Fibroblast of the conjunctiva (primary cell): ENCODE measurements at regions not wholly inside any gene's neighbourhood (a gene's known extent, or its start where the extent isn't known, plus 50 kb on each side); places are given as distances from the start of the nearest gene placed in this dataset.

Experiments
- DNase-seq: peaks from one replicate; pipeline ENCODE4 v3.0.0-alpha.2; 2010; ENCODE audit warnings: low read depth

- DNase-seq: no peak
These were observed 334.9 kb upstream of the DDX53 start for GRCh38 chrX:22664826-22665225.

- no peak for DNase-seq
These were observed 333.9 kb upstream of the DDX53 start for GRCh38 chrX:22665818-22666217.

GRCh38 chrX:22666441-22666840, 333.3 kb upstream of the DDX53 start:
- DNase-seq: peak; percentile 33

DNA sequence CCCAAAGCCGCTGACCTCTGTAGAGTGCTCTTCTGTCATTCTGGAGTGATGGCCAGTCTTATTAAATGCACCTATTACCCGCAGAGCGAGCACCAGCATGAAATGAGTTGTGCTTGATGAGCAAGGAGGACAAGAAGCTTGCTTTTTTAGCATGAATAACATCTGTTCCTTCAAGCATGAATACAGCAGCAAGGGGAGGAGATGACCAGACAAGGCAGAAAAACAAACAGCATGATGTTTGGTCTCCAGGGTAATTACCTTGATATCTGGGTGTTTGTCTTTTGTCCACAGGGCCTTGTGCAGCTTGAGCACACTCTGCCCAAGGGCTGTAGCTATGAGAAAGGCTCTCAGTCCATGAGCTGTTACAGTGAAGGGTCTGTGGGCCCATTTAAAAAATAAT, 324.8 kb upstream of the DDX53 start:
- DNase-seq: no peak

DNA sequence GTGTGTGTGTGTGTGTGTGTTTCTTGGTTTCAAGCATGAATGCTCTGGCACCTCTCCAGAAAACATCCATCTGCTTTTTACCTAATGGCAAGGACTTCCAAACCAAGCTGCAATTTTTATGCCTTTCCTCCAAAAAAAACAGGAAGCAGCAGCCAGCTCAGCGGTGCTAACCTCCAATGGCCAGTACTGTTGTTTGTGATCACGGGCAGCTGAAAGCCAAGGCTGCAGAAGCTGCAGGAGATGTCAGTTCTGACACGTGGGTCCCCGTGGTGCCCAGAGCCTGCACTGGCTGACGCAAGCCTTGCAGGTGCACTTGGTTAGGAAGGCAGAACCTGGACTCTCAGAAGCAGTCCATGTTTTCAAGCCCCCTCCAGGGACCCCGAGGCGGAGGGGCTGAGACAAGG, 313.6 kb upstream of the DDX53 start:
- DNase-seq: peak; percentile 72

- DNase-seq: no peak
These were observed 310.5 kb upstream of the DDX53 start for GRCh38 chrX:22689290-22689689.

GRCh38 chrX:22690116-22690515, 309.6 kb upstream of the DDX53 start:
- DNase-seq: peak; percentile 70

- no peak for DNase-seq
These were observed 307.7 kb upstream of the DDX53 start for GRCh38 chrX:22691966-22692565.

GRCh38 chrX:22698151-22698550, 301.6 kb upstream of the DDX53 start:
- DNase-seq: no peak

GRCh38 chrX:22699581-22700091, 300.1 kb upstream of the DDX53 start:
- peak; percentile 35 for DNase-seq

DNA sequence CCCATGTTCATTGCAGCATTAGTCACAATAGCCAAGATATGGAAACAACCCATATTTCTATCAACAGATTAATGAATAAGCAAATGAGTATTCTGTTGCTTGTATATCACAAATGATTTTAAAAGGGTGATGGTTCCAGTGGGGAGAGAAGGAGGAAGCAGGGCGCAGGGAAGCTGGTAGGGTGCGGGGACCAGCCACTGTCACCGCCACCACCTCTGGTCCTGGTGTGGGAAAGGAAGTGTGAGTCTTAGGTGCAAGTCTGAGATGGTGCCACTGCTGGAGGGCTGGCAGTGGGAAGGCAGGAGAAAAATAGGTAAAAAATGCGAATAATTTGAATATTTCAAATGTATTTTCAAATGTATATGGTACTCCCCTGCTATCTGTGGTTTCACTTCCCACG, 286.8 kb upstream of the DDX53 start:
- DNase-seq: no peak

DNA sequence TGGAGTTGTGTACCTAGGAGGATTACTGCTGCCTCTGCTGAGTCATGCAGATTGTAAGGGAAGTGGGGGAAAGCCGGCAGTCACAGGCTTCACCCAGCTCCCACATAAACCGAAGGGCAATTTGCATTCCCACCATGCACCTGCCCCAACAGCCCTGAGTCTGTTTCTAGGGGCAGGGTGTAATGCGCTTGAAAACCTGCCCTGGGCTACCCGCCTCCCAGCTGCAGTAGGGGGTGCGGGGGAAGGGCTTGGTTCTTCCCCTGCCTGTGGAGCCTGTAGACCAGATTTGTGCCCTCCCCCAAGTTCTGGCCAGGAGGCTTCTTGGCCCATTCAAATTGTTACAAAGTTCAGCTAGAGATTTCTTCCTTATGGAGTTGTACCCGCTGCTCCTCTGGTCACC, 269.2 kb upstream of the DDX53 start:
- DNase-seq: no peak

DNA sequence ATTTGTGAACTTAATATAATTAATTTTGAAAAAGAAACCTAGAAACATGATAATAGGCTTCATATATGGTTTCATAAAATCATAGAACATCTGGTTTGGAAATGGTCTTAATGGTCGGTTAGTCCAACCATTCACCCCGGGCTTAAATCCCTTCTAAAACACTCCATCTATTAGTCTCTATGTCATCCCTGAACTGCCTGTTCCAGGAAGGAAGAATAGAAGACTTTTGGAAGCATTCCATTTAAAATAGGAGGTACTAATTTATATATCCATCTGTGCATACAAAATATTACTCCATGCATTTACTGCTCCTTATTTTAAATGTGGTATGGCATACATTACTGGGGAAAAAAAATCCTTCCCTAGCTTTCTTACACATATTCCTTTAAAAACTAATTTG, 262.2 kb upstream of the DDX53 start:
- DNase-seq: no peak

- DNase-seq: no peak
These were observed 260.5 kb upstream of the DDX53 start for GRCh38 chrX:22739276-22739675.

DNA sequence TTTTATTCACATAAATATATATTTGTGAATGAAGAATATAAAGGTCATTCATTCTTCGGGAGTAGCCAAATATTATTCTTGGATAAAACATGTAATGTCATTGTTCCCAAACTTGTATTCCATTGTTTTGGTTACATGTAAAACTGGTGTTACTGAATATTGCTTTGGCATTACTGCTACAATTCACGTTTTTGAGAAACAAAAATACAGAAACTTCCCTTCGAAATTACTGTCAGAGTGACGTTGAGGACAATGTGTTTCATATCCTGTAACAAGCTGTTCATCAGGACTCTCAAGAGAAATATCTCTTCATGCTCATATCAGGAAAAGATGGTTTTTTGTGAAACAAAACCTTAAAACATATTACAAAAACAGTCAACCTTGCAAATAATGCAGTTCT, 258.9 kb upstream of the DDX53 start:
- no peak for DNase-seq

DNA sequence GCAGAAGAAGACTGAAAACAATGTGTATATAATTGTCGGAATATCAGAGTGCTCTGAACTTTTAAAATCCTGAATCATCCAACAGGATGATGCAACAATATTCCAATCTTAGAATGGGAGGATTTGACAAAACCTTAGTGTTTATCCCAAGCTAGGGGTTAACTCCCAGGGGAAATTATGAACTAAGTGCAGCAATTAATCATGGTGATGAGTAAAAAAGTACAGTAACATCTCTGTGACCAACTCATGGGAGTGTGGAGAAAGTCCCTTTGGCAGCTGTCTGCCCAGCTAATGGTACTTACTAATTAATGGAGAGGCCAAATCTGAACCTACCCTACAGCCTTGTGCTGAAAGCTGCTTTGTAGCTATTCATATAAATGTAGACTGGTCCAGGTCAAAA, 257.6 kb upstream of the DDX53 start:
- peak; percentile 53 for DNase-seq

- DNase-seq: peak; percentile 6
These were observed 253.7 kb upstream of the DDX53 start for GRCh38 chrX:22746081-22746480.

DNA sequence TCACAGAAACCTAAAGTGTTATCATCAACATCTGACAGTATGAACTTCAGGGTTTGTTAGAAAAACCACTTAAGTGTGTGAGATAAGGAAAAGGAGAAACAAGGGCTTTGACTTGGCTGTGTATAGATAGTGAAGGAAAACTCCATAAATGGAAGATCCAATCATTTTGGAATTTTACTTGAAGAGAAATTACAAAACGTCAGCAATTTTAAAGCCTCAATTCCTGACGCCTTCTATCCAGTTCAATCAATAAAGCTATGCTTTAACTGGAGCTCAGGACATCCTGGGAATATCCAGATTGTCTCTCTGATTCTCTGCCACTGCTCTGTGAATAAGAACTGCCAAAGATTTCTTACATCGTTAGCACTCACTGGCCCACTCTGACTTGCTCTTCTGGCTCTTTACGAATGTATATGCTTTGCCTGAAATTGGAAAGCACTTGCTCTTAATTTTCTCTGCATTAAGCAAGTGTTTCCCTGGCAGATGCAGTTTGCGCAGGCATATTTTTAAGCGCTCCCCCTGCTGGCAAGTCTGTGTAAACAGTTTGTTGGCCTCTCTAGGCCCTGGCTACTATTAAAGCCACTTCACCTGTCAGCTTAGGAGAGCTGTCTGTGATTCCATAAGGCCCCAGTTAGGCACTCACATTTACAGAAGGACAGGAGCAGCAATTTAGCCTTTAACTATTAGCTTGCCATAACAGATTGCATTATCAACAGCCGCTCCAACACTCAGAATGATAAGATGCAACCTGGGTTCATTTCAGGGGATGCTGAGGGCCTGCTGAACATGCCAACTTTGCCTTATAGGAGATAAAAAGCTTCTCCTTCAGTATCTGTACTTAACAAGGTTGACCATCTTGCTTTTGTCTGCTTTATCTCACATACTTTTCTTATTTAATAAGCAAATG, 251.4 kb upstream of the DDX53 start:
- DNase-seq: peak; percentile 38

- no peak for DNase-seq
These were observed 240.8 kb upstream of the DDX53 start for GRCh38 chrX:22758807-22759481.

GRCh38 chrX:22760513-22761057, 239.2 kb upstream of the DDX53 start:
- no peak for DNase-seq

DNA sequence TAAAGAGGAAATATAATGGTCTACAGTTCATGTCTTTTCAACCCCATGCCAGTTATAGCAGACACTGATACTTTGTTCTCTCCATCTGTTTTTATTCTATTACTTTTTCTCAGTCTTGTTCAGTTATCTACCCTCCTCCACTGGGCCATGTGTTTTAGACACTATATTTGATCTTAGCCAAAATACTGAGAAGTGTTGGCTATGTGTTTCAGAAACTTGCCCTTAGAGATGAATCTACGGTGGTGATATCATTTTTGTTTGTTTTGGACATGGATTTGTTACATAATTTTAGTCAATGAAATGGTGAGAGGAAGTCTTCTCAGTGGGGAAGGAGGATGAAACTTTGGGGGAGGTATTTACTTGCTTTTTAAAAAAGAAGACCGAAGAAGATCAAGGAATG, 211.5 kb upstream of the DDX53 start:
- DNase-seq: no peak

DNA sequence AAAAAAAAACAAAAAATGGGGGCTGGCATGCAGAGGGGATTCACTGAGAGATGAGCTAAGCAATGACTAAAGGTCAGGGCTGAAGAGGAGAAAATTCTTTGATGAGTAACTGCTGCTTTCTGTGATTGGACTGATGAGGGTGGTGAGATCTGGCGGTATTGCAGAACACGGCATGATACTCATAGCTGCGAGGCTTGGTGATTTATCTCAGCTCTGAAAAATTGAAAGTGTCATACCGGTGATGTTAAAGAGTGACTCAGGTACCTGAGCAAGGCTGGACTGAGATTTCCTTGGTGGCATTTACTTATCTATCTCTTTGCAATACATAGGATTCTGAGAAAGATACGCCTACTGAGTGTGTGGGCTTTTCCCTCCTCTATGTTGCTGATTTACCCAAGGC, 204.1 kb upstream of the DDX53 start:
- DNase-seq: no peak

GRCh38 chrX:22800360-22800759, 199.4 kb upstream of the DDX53 start:
- DNase-seq: peak; percentile 67
